Panc1 (cell line): ENCODE measurements at regions not wholly inside any gene's neighbourhood (a gene's known extent, or its start where the extent isn't known, plus 50 kb on each side); places are given as distances from the start of the nearest gene placed in this dataset.

Experiments used
- ATAC-seq: fragments of 200-7000 bp; cut with Tn5 transposase; 2 replicates; pipeline ENCODE4 v1.9.1; 2020; ENCODE audit warnings: mild to moderate bottlenecking, moderate library complexity
- BruUV-seq: library from RNA; stranded (reverse); fragments of 400-500 nt; replicated peaks from 2 replicates; lab custom pipeline; 2021; lab: Mats Ljungman, UMichigan
- CTCF ChIA-PET: fragments of 300-600 bp; sonication (Branson Sonifier 250); formaldehyde crosslinking; loops from one replicate; lab custom pipeline; 2022; ENCODE audit warnings: antibody characterized with exemption; lab: Charles Lee
- POLR2A ChIA-PET: fragments of 300-600 bp; sonication (Branson Sonifier 250); formaldehyde crosslinking; loops from one replicate; lab custom pipeline; 2022; ENCODE audit warnings: antibody characterized with exemption; lab: Charles Lee
- DNase-seq: peaks from one replicate; pipeline ENCODE4 v3.0.0-alpha.2; 2010; ENCODE audit warnings: low read depth, low spot score
- H3K27ac ChIP-seq: 2 replicates; pipeline ENCODE4 v1.5.1; 2011; ENCODE audit warnings: mild to moderate bottlenecking, low read length, inconsistent platforms
- H3K27me3 ChIP-seq: fragments of 200-500 bp; sonication (Bioruptor generic); 2 replicates; pipeline ENCODE4 v1.6.0; 2014; ENCODE audit warnings: low read length, inconsistent platforms; ENCODE audit not compliant: control insufficient read depth, insufficient read depth
- H3K36me3 ChIP-seq: fragments of 200-500 bp; sonication (Bioruptor generic); 2 replicates; pipeline ENCODE4 v1.5.1; 2014; ENCODE audit warnings: inconsistent platforms, mild to moderate bottlenecking, low read length, moderate library complexity; ENCODE audit not compliant: control insufficient read depth, insufficient read depth
- H3K4me1 ChIP-seq: 2 replicates; pipeline ENCODE4 v1.5.1; 2011; ENCODE audit warnings: inconsistent platforms, mild to moderate bottlenecking, low read length, moderate library complexity; ENCODE audit not compliant: control insufficient read depth, insufficient read depth
- H3K4me3 ChIP-seq, 2 experiments: 2 replicates each; pipeline ENCODE4 v1.5.1; 2011 to 2012; ENCODE audit warnings: low read depth in 2 of 2, low read length in 2 of 2, mild to moderate bottlenecking in 2 of 2, inconsistent platforms in 1 of 2, moderate library complexity in 1 of 2
- H3K9me3 ChIP-seq: fragments of 200-500 bp; sonication (Bioruptor generic); 2 replicates; pipeline ENCODE4 v1.5.1; 2014; ENCODE audit warnings: low read depth, mild to moderate bottlenecking, inconsistent platforms, low read length, moderate library complexity; ENCODE audit not compliant: control insufficient read depth, insufficient read depth
- POLR2AphosphoS5 ChIP-seq: IDR thresholded peaks from 2 replicates; pipeline ENCODE4 v1.6.1; 2012; ENCODE audit warnings: mild to moderate bottlenecking, low read depth, low read length, moderate library complexity
- SIN3A ChIP-seq: IDR thresholded peaks from 2 replicates; pipeline ENCODE4 v1.6.1; 2012; ENCODE audit warnings: low read depth, mild to moderate bottlenecking, low read length, moderate library complexity, borderline replicate concordance; ENCODE audit not compliant: insufficient read depth
- TCF7L2 ChIP-seq: IDR thresholded peaks from 2 replicates; pipeline ENCODE4 v1.6.1; 2011; ENCODE audit warnings: mild to moderate bottlenecking, low read depth, low read length, inconsistent platforms
- in situ Hi-C: cut with HindIII; loops from 2 replicates; pipeline ENCODE4 v1.10.0; 2016; ENCODE audit warnings: low sequenced_read_pairs, low pct_unique_long_range_greater_than_20kb
- intact Hi-C: fragments of 100-400 bp; cut with micrococcal nuclease; formaldehyde crosslinking; loops from one replicate; pipeline ENCODE4 v1.10.0; 2022; ENCODE audit not compliant: unreplicated experiment
- TF ChIP-seq, protein P1 (sequence below): fragments of 450-650 bp; IDR thresholded peaks from 2 replicates; pipeline ENCODE4 v1.5.1; 2017; ENCODE audit warnings: mild to moderate bottlenecking
- TF ChIP-seq, protein P2 (sequence below), 2 experiments: IDR thresholded peaks; 2 replicates each; pipeline ENCODE4 v1.6.1; 2011 to 2012; ENCODE audit warnings: low read depth in 2 of 2, control low read depth in 1 of 2, low read length in 1 of 2, mild to moderate bottlenecking in 1 of 2, moderate library complexity in 1 of 2; ENCODE audit not compliant: insufficient read depth in 1 of 2

DNA sequence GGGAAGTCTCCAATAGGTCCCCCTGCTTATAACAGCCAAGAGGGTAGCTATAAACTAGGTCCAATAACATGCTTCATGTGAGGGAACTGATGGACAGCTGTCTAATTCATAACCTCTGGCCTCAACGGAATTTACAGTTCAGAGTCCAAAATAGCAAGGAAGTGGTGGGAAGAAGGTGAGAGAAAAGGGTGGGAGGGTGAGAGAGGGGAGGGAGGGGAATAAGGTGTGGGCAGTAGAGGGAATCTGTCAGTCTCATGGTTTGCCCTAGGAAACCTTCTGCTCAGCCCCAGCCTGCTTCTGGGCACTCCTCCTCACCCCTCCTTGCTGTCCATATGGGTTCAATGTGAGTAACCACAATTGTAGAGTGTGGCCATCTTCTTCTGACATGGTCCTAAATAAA is 133.4 kb upstream of the ADO start:
- intact Hi-C loops (no loop called here), in situ Hi-C loops (no loop called here)
- H3K4me3 ChIP-seq = no peak overlapping the region
- ChIA-PET CTCF (no interaction called here), POLR2A (no interaction called here)
- no peak for ATAC-seq
- H3K9me3 ChIP-seq = no peaks in the 10 kb centered on the region
- H3K36me3 ChIP-seq = no peaks in the 10 kb centered on the region
- peaks cover 6% of the 10 kb centered on the region; the same call in 1 of the 2 replicates for H3K27me3 ChIP-seq
- BruUV-seq = no TSS peak
- H3K4me1 ChIP-seq = no peaks in the 10 kb centered on the region
- H3K27ac ChIP-seq = no peak overlapping the region
- no peak for TF ChIP-seq SIN3A
- TF ChIP-seq, protein P1, sequence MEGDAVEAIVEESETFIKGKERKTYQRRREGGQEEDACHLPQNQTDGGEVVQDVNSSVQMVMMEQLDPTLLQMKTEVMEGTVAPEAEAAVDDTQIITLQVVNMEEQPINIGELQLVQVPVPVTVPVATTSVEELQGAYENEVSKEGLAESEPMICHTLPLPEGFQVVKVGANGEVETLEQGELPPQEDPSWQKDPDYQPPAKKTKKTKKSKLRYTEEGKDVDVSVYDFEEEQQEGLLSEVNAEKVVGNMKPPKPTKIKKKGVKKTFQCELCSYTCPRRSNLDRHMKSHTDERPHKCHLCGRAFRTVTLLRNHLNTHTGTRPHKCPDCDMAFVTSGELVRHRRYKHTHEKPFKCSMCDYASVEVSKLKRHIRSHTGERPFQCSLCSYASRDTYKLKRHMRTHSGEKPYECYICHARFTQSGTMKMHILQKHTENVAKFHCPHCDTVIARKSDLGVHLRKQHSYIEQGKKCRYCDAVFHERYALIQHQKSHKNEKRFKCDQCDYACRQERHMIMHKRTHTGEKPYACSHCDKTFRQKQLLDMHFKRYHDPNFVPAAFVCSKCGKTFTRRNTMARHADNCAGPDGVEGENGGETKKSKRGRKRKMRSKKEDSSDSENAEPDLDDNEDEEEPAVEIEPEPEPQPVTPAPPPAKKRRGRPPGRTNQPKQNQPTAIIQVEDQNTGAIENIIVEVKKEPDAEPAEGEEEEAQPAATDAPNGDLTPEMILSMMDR = no peak
- no peak for TF ChIP-seq TCF7L2
- TF ChIP-seq, protein P2, sequence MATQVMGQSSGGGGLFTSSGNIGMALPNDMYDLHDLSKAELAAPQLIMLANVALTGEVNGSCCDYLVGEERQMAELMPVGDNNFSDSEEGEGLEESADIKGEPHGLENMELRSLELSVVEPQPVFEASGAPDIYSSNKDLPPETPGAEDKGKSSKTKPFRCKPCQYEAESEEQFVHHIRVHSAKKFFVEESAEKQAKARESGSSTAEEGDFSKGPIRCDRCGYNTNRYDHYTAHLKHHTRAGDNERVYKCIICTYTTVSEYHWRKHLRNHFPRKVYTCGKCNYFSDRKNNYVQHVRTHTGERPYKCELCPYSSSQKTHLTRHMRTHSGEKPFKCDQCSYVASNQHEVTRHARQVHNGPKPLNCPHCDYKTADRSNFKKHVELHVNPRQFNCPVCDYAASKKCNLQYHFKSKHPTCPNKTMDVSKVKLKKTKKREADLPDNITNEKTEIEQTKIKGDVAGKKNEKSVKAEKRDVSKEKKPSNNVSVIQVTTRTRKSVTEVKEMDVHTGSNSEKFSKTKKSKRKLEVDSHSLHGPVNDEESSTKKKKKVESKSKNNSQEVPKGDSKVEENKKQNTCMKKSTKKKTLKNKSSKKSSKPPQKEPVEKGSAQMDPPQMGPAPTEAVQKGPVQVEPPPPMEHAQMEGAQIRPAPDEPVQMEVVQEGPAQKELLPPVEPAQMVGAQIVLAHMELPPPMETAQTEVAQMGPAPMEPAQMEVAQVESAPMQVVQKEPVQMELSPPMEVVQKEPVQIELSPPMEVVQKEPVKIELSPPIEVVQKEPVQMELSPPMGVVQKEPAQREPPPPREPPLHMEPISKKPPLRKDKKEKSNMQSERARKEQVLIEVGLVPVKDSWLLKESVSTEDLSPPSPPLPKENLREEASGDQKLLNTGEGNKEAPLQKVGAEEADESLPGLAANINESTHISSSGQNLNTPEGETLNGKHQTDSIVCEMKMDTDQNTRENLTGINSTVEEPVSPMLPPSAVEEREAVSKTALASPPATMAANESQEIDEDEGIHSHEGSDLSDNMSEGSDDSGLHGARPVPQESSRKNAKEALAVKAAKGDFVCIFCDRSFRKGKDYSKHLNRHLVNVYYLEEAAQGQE (IDR thresholded peaks at IDR 0.05; ENCODE audit: insufficient read depth in 1 of 2, low read depth in 2 of 2, low read length in 1 of 2) = no peak
- TF ChIP-seq POLR2AphosphoS5 = no peak
- DNase-seq = no peak

DNA sequence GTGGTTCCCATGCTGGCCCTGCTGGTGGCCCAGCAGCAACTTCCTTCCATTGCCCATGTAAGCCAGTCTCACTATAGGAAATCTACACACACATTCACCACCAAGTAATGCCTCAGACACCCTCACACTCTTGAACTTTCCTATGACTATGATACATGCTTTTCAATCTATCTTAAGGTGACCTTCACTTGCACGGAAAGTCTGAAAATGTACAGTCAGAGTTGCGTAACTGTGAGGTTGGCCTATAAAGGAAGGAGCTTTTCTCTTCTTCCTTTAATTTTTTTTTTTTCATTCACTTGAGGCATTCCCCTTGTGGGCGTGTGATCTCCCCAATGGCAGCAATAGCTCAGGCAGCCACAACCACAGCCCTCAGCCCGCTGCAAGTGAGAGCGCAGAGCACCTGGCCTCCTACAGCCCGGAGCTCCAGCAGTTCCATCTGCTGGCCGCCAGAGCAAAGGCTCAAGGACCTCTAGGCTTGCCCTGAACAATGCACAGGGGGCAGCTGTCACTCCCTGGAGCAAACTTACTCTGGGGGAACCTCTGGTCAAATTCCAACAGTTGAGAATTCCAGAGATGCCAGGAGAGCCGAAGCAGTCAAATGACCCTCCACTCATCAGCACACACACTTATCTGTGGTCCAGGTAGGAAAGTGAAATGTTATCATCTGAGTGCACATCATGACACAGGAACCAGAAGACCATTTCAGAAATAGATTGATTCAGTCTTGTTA is 123.1 kb upstream of the ADO start:
- TF ChIP-seq, protein P1 = no peak
- TF ChIP-seq SIN3A = no peak
- TF ChIP-seq TCF7L2 = no peak
- TF ChIP-seq, protein P2 (IDR thresholded peaks at IDR 0.05; ENCODE audit: insufficient read depth in 1 of 2, low read depth in 2 of 2, low read length in 1 of 2) = no peak
- TF ChIP-seq POLR2AphosphoS5 = no peak
- CTCF ChIA-PET = interaction anchor here (0.6 kb wide), 1 partner anchor 433 kb away, joined by 3 read pairs; no protein-coding TSS in a partner anchor
- BruUV-seq = no TSS peak
- H3K27ac ChIP-seq = no peak overlapping the region
- H3K27me3 ChIP-seq = no peaks in the 10 kb centered on the region
- intact Hi-C loops (no loop called here), in situ Hi-C loops (no loop called here)
- H3K4me3 ChIP-seq = no peak overlapping the region
- ATAC-seq (no peak), DNase-seq (no peak)
- POLR2A ChIA-PET = no interaction called here
- H3K9me3 ChIP-seq = no peaks in the 10 kb centered on the region
- H3K4me1 ChIP-seq = no peaks in the 10 kb centered on the region
- H3K36me3 ChIP-seq = no peaks in the 10 kb centered on the region
